ENCODE measurements at regions not wholly inside any gene's neighbourhood (a gene's known extent, or its start where the extent isn't known, plus 50 kb on each side); places are given as distances from the start of the nearest gene placed in this dataset.

GRCh38 chr1:87794788-87795614 lies 466.3 kb downstream of the LMO4 start:
- Mint-ChIP-seq H3K4me1 (ENCODE audit: low read depth, unreplicated experiment) (peaks cover 21% of the 10 kb centered on the region), H3K36me3 (ENCODE audit: low read depth, unreplicated experiment) (no peaks in the 10 kb centered on the region), H3K27ac (ENCODE audit: unreplicated experiment) (no peak overlapping the region), H3K9me3 (ENCODE audit: unreplicated experiment) (no peaks in the 10 kb centered on the region), H3K27me3 (ENCODE audit: low read depth, unreplicated experiment) (no peaks in the 10 kb centered on the region), H3K4me3 (ENCODE audit: unreplicated experiment) (no peak overlapping the region)
- H3K27me3 ChIP-seq (ENCODE audit: insufficient read depth, low read length) = no peaks in the 10 kb centered on the region
- H3K79me2 ChIP-seq (ENCODE audit: insufficient read depth, low read length) = no peaks in the 10 kb centered on the region
- H3K36me3 ChIP-seq (ENCODE audit: insufficient read depth, low read length) = no peaks in the 10 kb centered on the region
- no peaks in the 10 kb centered on the region for H4K20me1 ChIP-seq (ENCODE audit: insufficient read depth, low read length)
- no peak overlapping the region for H3K27ac ChIP-seq (ENCODE audit: low read depth, low read length)
- FAIRE-seq (peak; percentile 56), DNase-seq (ENCODE audit: low read depth) (peak; percentile 82)
- H3K9me3 ChIP-seq (ENCODE audit: insufficient read depth, low read depth, low read length) = no peaks in the 10 kb centered on the region
- H3K4me3 ChIP-seq (ENCODE audit: insufficient read depth, low read depth, low read length) = no peak overlapping the region
- H3K4me1 ChIP-seq (ENCODE audit: insufficient read depth, low read length) = peaks cover 10% of the 10 kb centered on the region
- no peak overlapping the region for H3K9ac ChIP-seq (ENCODE audit: low read length)
- TF ChIP-seq CTCF (IDR thresholded peaks at IDR 0.05; ENCODE audit: insufficient read depth, low read depth, low read length) (no peak), EZH2 (IDR thresholded peaks at IDR 0.05; ENCODE audit: insufficient read depth, low read length) (no peak)
- peak overlapping the region; percentile 54 for H3K4me2 ChIP-seq (ENCODE audit: low read length)
- no peak overlapping the region for H2AFZ ChIP-seq (ENCODE audit: low read depth, low read length)

GRCh38 chr1:87795615-87796337 lies 467.1 kb downstream of the LMO4 start:
- Histone ChIP-seq H3K36me3 (ENCODE audit: insufficient read depth, low read length) (no peaks in the 10 kb centered on the region), H3K9me3 (ENCODE audit: insufficient read depth, low read depth, low read length) (no peaks in the 10 kb centered on the region), H3K4me1 (ENCODE audit: insufficient read depth, low read length) (peaks cover 10% of the 10 kb centered on the region), H4K20me1 (ENCODE audit: insufficient read depth, low read length) (no peaks in the 10 kb centered on the region), H3K79me2 (ENCODE audit: insufficient read depth, low read length) (no peaks in the 10 kb centered on the region), H2AFZ (ENCODE audit: low read depth, low read length) (no peak overlapping the region), H3K4me2 (ENCODE audit: low read length) (peak overlapping the region; percentile 54), H3K27me3 (ENCODE audit: insufficient read depth, low read length) (no peaks in the 10 kb centered on the region), H3K4me3 (ENCODE audit: insufficient read depth, low read depth, low read length) (no peak overlapping the region), H3K9ac (ENCODE audit: low read length) (no peak overlapping the region), H3K27ac (ENCODE audit: low read depth, low read length) (no peak overlapping the region)
- Mint-ChIP-seq H3K27me3 (ENCODE audit: low read depth, unreplicated experiment) (no peaks in the 10 kb centered on the region), H3K27ac (ENCODE audit: unreplicated experiment) (peak overlapping the region; percentile 21), H3K4me1 (ENCODE audit: low read depth, unreplicated experiment) (peaks cover 21% of the 10 kb centered on the region), H3K36me3 (ENCODE audit: low read depth, unreplicated experiment) (no peaks in the 10 kb centered on the region), H3K9me3 (ENCODE audit: unreplicated experiment) (no peaks in the 10 kb centered on the region), H3K4me3 (ENCODE audit: unreplicated experiment) (no peak overlapping the region)
- DNase-seq (ENCODE audit: low read depth) (no peak), FAIRE-seq (no peak)
- TF ChIP-seq CTCF (IDR thresholded peaks at IDR 0.05; ENCODE audit: insufficient read depth, low read depth, low read length) = no peak
- TF ChIP-seq EZH2 (IDR thresholded peaks at IDR 0.05; ENCODE audit: insufficient read depth, low read length) = no peak
